Breast epithelium (tissue), 4 donors: ENCODE measurements at regions not wholly inside any gene's neighbourhood (a gene's known extent, or its start where the extent isn't known, plus 50 kb on each side); places are given as distances from the start of the nearest gene placed in this dataset.
"Not testable (repeated sequence)": the region's sequence is repeated elsewhere in the genome, so short reads cannot be mapped to it uniquely, and the experiment has no call there.

Source experiments
- DNase-seq, 2 donors: peaks; one replicate each; pipeline ENCODE4 v3.0.0-alpha.2; 2019; ENCODE audit warnings: low spot score in 2 of 2
- H3K27ac ChIP-seq, 2 donors: fragments of 200-600 bp; sonication (generic) in 1 of 2; one replicate each; pipeline ENCODE4 v1.5.1; 2016 to 2019; ENCODE audit warnings: mild to moderate bottlenecking in 1 of 2
- H3K27me3 ChIP-seq, 2 donors: fragments of 200-600 bp; sonication (generic) in 1 of 2; one replicate each; pipeline versions ENCODE4 v1.5.1 to v1.6.0; 2017 to 2019; ENCODE audit warnings: control low read depth in 1 of 2, mild to moderate bottlenecking in 1 of 2
- H3K36me3 ChIP-seq: fragments of 200-600 bp; one replicate; pipeline ENCODE4 v1.5.1; 2019
- H3K4me1 ChIP-seq, 2 donors: fragments of 200-600 bp; sonication (generic); one replicate each; pipeline ENCODE4 v1.5.1; 2016 to 2019; ENCODE audit warnings: control low read depth in 1 of 2
- H3K4me3 ChIP-seq, 3 donors: fragments of 200-600 bp; sonication (generic); 1 replicate in 2 of 3; 2 replicates in 1 of 3; pipeline ENCODE4 v1.5.1; 2016 to 2019; ENCODE audit warnings: mild to moderate bottlenecking in 3 of 3, moderate library complexity in 2 of 3
- H3K9me3 ChIP-seq, 2 donors: fragments of 200-600 bp; sonication (generic) in 1 of 2; one replicate each; pipeline ENCODE4 v1.5.1; 2016 to 2019; ENCODE audit warnings: control low read depth in 1 of 2
- POLR2A ChIP-seq: fragments of 450-650 bp; IDR thresholded peaks from one replicate; pipeline ENCODE4 v1.6.1; 2016; ENCODE audit warnings: antibody characterized with exemption, mild to moderate bottlenecking, moderate library complexity
- POLR2AphosphoS5 ChIP-seq, 3 donors: sonication (generic); formaldehyde crosslinking; IDR thresholded peaks; one replicate each; pipeline ENCODE4 v1.6.1; 2017; ENCODE audit warnings: antibody characterized with exemption in 3 of 3
- intact Hi-C: fragments of 100-400 bp; cut with DNase I; formaldehyde crosslinking; loops from one replicate; pipeline ENCODE4 v1.15.1; 2023; ENCODE audit warnings: low total_unique reads
- TF ChIP-seq, protein P1 (sequence below), 3 donors: fragments of 450-650 bp; IDR thresholded peaks; one replicate each; pipeline ENCODE4 v1.5.1; 2016 to 2017; ENCODE audit warnings: antibody characterized with exemption in 3 of 3, mild to moderate bottlenecking in 3 of 3, moderate library complexity in 3 of 3

DNA sequence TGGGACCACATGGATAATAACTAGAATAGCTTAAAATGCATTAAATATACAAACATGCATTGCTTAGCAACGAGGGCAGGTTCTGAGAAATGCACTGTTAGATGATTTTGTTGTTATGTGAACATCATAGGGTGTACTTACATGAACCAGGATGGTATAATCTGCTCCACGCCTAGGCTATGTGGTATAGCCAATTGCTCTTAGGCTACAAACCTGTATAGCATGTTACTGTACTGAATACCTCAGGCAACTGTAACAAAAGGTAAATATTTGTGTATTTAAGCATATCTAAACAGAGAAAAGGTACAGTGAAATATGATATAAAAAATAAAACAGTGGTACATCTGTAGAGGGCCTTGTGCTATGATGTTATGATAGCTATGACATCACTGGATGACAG, 169.2 kb upstream of the IL15 start:
- DNase-seq, result no peak
- Histone ChIP-seq H3K9me3 (no peaks in the 10 kb centered on the region), H3K27ac (no peak overlapping the region), H3K4me1 (no peaks in the 10 kb centered on the region), H3K36me3 (no peaks in the 10 kb centered on the region), H3K4me3 (no peak overlapping the region), H3K27me3 (no peaks in the 10 kb centered on the region)
- intact Hi-C loops, result no loop called here
- TF ChIP-seq, protein P1, sequence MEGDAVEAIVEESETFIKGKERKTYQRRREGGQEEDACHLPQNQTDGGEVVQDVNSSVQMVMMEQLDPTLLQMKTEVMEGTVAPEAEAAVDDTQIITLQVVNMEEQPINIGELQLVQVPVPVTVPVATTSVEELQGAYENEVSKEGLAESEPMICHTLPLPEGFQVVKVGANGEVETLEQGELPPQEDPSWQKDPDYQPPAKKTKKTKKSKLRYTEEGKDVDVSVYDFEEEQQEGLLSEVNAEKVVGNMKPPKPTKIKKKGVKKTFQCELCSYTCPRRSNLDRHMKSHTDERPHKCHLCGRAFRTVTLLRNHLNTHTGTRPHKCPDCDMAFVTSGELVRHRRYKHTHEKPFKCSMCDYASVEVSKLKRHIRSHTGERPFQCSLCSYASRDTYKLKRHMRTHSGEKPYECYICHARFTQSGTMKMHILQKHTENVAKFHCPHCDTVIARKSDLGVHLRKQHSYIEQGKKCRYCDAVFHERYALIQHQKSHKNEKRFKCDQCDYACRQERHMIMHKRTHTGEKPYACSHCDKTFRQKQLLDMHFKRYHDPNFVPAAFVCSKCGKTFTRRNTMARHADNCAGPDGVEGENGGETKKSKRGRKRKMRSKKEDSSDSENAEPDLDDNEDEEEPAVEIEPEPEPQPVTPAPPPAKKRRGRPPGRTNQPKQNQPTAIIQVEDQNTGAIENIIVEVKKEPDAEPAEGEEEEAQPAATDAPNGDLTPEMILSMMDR (IDR thresholded peaks at IDR 0.05), result no peak

DNA sequence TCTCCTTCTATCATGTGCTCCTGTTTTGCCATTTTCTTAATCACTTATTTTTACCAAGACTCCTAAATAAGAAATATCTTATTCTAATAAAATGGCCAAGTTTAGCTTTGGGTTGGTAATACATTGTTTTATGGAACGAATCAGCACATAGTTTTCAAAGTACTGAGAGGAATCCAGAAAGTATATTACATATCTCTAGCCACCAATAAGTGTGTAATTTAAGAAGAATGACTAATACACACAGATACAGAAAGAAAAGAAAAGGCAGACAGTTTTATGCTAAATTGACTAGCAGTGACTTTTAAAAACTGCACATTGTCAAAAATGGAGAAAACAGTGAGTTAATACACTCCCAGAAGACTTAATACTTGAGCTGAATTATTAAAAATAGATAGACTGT, 167.0 kb upstream of the IL15 start:
- H3K36me3 ChIP-seq, result no peaks in the 10 kb centered on the region
- H3K9me3 ChIP-seq, result no peaks in the 10 kb centered on the region
- no peak overlapping the region for H3K27ac ChIP-seq
- no peaks in the 10 kb centered on the region for H3K4me1 ChIP-seq
- H3K4me3 ChIP-seq, result no peak overlapping the region
- intact Hi-C loops, result no loop called here
- no peaks in the 10 kb centered on the region for H3K27me3 ChIP-seq
- no peak for DNase-seq
- TF ChIP-seq POLR2A (no peak), POLR2AphosphoS5 (IDR thresholded peaks at IDR 0.05) (no peak)
- TF ChIP-seq, protein P1 (IDR thresholded peaks at IDR 0.05), result no peak

DNA sequence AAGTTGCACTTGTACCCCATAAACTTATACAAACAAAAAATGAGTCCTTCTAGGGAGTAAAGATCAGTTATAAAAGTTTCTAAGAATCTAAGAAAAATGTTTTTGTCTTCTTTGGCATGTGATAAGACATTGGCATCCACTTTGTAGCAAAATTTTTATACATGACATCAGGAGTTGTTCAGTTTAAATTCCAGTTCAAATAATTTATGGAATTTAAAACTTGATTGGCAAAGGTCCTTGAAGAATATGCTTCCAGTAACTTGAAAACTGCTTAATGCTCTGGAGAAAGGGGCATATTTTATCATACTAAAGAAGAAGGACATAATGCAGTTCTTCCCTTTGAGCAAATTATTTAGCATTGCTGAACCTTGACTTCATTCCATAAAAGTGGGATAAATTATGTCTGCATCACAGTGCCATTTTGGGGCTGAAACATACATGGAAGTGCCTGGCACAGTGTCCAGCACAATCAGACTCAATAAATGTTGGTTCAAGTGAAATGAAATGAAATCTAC, 163.3 kb upstream of the IL15 start:
- H3K4me3 ChIP-seq, result no peak overlapping the region
- no peaks in the 10 kb centered on the region for H3K9me3 ChIP-seq

DNA sequence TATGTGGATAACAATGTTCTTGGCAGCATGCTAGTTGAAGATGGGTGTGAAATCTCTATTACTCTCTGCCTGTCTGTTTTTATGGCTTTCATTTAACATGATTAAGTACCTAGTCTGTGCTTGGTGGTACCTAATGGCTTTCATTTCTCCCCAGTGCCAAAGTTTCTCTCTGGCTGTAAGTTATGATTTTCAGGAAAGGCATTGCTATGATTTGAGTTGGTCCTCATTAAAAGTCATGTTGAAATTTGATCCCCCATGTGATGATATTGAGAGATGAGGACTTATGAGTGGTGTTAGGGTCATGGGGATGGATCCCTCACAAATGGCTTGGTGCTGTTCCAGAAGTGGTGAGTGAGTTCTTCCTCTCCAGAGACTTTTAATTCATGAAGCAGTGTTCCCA, 162.4 kb upstream of the IL15 start:
- H3K27ac ChIP-seq, result no peak overlapping the region
- no peaks in the 10 kb centered on the region for H3K9me3 ChIP-seq
- no peak overlapping the region for H3K4me3 ChIP-seq
- no peaks in the 10 kb centered on the region for H3K4me1 ChIP-seq
- no peaks in the 10 kb centered on the region for H3K36me3 ChIP-seq
- no peak for DNase-seq
- intact Hi-C loops, result loop anchor here (5.0 kb wide), 1 partner anchor 808 kb away; no protein-coding TSS in a partner anchor
- H3K27me3 ChIP-seq, result no peaks in the 10 kb centered on the region
- no peak for TF ChIP-seq POLR2AphosphoS5 (IDR thresholded peaks at IDR 0.05)
- no peak for TF ChIP-seq POLR2A

More for the DNA sequence above, 163.3 kb upstream of the IL15 start:
- no peaks in the 10 kb centered on the region for H3K36me3 ChIP-seq
- intact Hi-C loops, result loop anchor here (5.0 kb wide), 1 partner anchor 809 kb away; no protein-coding TSS in a partner anchor
- H3K27ac ChIP-seq, result no peak overlapping the region
- no peaks in the 10 kb centered on the region for H3K4me1 ChIP-seq
- TF ChIP-seq POLR2A, result no peak
- TF ChIP-seq, protein P1 (IDR thresholded peaks at IDR 0.05), result no peak
- no peak for TF ChIP-seq POLR2AphosphoS5 (IDR thresholded peaks at IDR 0.05)
- DNase-seq, result no peak
- no peaks in the 10 kb centered on the region for H3K27me3 ChIP-seq

DNA sequence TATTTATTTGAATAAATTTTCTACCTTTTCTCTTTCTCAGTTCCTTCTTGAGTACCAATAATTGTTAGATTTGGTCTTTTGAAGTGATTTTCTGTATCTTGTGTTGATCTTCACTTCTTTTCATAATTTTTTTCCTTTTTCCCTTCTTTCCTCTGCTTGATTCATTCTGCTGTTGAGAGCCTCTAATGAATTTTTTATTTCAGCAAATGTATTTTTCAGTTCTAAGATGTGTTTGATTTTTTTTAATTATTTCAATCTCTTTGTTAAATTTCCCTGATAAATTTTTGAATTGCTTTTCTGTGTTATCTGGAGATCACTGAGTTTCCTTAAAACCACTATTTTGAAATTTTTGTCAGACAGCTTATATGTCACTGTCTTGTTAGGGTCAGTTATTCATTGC, 155.4 kb upstream of the IL15 start:
- Histone ChIP-seq H3K27me3 (no peaks in the 10 kb centered on the region), H3K4me3 (no peak overlapping the region)
- intact Hi-C loops, result no loop called here

GRCh38 chr4:141484298-141484697, 152.1 kb upstream of the IL15 start:
- intact Hi-C loops, DNase-seq, H3K36me3 ChIP-seq: not testable (repeated sequence)

More for the DNA sequence above, 155.4 kb upstream of the IL15 start:
- peaks cover 15 to 28% of the 10 kb centered on the region in 2 donors for H3K9me3 ChIP-seq
- no peak for DNase-seq
- no peak for TF ChIP-seq POLR2A
- TF ChIP-seq, protein P1 (IDR thresholded peaks at IDR 0.05), result no peak
- no peak for TF ChIP-seq POLR2AphosphoS5 (IDR thresholded peaks at IDR 0.05)
- no peaks in the 10 kb centered on the region for H3K4me1 ChIP-seq
- H3K27ac ChIP-seq, result no peak overlapping the region
- no peaks in the 10 kb centered on the region for H3K36me3 ChIP-seq

More at GRCh38 chr4:141484298-141484697, 152.1 kb upstream of the IL15 start:
- H3K9me3 ChIP-seq, result peaks cover 15 to 28% of the 10 kb centered on the region in 2 donors
- not testable (repeated sequence) for H3K4me3 ChIP-seq, H3K4me1 ChIP-seq, H3K27ac ChIP-seq, H3K27me3 ChIP-seq
